ENCODE measurements at regions not wholly inside any gene's neighbourhood (a gene's known extent, or its start where the extent isn't known, plus 50 kb on each side); places are given as distances from the start of the nearest gene placed in this dataset.

DNA sequence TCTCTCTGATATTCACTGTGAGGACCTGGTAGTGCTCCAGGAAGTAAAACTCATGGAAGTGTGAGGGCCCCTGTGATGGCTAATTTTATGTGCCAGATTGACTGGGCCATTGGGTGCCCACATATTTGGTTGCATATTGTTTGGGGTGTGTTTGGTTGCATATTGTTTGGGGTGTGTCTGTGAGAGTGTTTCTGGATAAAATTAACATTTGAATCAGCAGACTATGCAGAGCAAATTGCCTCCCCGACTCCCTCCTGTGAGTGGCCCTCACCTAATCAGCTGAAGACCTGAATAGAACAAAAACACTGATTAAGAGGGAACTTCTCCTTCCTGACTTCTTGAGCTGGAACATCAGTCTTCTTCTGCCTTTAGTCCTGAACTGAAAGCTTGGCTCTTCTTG lies 173.3 kb upstream of the LINC00305 start:
- FAIRE-seq (no peak), DNase-seq (ENCODE audit: extremely low spot score, insufficient read length, low read depth) (no peak)

DNA sequence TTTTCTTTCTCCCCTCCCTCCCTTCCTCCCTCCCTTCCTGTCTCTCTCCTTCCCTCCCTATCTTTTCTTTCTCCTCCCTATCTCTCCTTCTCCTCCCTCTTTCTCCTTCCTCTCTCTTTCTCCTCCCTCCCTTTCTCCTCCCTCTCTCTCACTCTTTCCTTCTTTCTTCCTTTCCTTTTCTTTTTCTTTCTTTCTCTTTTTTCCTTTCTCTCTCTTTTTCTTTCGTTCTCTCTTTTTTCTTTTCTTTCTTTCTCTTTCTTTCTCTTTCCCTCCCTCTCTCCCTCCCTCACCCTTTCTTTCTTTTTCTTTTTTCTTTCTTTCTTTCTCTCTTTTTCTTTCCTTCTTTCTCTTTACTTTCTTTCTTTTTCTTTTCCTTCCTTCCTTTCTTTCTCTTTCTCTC lies 169.7 kb upstream of the LINC00305 start:
- FAIRE-seq, result no peak
- DNase-seq (ENCODE audit: extremely low spot score, insufficient read length, low read depth), result no peak

DNA sequence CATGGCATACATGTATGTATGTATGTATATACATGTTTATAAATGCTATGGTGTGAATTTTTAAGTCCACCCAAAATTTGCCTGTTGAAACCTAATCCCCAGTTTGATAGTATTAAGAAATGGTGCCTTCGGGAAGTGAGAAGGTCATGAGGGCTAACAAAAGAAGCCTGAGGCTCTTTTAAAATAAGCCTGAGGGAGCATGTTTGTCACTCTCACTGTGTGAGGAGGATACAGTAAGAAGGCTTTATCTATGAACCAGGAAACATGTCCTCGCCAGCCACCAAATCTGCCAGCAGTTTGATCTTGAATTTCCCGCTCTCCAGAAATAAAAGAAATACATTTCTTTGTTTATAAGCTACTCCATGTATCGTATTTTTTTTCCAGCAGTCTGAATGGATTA lies 163.0 kb upstream of the LINC00305 start:
- no peak for DNase-seq (ENCODE audit: extremely low spot score, insufficient read length, low read depth)

DNA sequence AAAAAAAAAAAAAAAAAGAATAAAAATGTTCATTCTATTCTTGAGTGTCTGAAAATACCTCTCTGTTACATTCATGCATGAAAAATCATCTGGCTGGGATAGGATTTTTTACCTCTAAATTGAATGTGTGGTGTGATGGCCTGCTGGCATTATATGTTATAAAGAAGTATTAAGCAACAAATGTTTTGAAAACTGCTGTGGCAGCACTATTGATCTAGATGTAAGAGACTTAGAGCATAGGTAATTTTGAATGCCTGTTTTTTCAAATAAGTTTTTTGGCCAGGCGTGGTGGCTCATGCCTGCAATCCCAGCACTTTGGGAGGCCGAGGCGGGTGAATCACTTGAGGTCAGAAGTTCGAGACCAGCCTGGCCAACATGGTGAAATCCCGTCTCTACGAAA lies 147.0 kb upstream of the LINC00305 start:
- no peak for DNase-seq (ENCODE audit: extremely low spot score, insufficient read length, low read depth)
- FAIRE-seq, result no peak

More for the DNA sequence above, 163.0 kb upstream of the LINC00305 start:
- no peak for FAIRE-seq

DNA sequence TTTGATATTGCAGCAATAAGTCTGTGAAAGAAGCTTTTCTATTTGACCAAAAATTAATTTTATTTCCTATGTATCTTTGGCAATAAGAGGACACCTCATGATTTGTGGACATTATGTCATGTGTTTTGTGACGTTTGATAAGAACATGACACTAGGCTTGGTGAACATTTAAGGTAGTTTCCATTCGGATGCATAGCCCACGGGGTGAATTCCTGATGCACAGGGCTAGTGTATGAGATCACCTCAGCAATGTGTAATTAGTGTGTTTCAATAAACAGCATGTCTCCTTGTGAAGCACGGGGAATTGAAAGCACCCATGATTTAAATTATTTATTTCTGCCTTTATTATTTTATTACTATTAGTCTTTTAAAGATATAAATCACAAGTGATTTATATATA lies 146.1 kb upstream of the LINC00305 start:
- DNase-seq (ENCODE audit: extremely low spot score, insufficient read length, low read depth), result no peak
- no peak for FAIRE-seq

DNA sequence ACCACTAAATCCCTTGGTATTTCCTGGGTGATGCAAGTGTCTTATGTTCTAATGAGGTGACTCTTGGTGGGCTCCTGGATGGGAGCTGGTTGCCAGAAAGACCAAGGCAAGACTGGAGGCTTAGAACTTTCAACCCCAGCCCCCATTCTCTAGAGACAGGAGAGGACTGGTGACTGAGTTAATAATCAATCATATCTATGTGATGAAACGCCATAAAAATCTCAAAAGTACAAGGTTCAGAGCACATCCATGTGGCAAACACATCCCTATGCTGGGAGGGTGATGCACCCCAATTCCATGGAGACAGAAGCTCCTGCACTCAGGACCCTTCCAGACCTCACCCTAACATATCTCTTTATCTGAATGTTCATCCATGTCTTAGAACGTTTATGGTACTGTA lies 139.5 kb upstream of the LINC00305 start:
- FAIRE-seq (no peak), DNase-seq (ENCODE audit: extremely low spot score, insufficient read length, low read depth) (no peak)

DNA sequence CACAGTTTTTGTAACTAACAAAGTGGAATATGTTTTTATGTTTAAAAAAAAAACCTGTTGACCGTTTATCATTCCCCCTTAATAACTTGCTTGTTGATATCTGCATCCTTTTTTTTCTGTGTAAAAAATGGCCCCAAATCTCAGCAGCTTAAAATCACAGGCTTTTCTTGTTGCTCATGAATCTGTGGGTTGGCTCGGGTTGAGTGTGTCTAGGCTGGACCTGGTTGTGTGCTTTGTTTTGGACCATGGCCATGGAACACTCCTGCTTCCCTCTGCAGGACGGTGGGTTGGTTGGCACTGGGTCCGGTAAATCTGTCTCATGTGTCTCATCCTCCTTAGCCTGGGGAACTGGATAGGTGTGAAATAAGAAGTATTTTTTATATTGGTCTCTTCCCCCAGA lies 139.0 kb upstream of the LINC00305 start:
- DNase-seq (ENCODE audit: extremely low spot score, insufficient read length, low read depth), result no peak
- no peak for FAIRE-seq

DNA sequence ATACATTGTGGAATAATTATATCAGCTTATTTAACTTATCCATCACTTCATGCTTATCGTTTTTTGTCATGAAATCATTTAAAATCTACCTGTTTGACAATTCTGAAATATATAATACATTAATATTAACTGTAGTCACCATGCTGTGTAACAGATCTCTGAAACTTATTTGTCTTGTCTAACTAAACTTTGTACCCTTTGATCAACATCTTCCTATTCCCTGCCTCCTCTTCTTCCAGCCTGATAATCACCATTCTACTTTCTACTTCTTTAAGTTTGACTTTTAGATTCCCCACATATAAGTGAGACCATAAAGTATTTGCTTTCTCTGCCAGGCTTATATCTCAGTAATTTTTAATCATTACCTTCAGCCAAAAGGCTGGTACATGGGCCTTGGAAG lies 134.2 kb upstream of the LINC00305 start:
- no peak for FAIRE-seq
- DNase-seq (ENCODE audit: extremely low spot score, insufficient read length, low read depth), result no peak

DNA sequence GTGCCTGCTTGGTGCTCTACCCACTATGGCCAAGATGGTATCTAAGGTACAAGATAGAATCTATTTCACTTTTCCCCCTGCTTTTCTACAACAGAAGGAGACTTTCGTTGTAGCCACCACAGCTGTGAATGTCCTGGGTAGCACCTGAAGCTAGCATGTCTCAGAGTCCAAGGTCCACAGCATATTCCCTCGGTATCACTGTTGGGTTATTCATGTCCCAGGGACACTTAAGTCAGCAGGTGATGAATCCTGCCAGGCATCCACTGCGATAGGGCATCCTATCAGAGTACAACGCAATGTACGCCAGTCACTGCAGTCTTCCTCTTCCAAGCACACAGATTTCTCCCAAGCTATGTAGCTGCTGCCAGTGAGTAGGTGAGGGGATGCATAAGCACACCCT lies 129.1 kb upstream of the LINC00305 start:
- DNase-seq (ENCODE audit: extremely low spot score, insufficient read length, low read depth), result no peak
- no peak for FAIRE-seq

DNA sequence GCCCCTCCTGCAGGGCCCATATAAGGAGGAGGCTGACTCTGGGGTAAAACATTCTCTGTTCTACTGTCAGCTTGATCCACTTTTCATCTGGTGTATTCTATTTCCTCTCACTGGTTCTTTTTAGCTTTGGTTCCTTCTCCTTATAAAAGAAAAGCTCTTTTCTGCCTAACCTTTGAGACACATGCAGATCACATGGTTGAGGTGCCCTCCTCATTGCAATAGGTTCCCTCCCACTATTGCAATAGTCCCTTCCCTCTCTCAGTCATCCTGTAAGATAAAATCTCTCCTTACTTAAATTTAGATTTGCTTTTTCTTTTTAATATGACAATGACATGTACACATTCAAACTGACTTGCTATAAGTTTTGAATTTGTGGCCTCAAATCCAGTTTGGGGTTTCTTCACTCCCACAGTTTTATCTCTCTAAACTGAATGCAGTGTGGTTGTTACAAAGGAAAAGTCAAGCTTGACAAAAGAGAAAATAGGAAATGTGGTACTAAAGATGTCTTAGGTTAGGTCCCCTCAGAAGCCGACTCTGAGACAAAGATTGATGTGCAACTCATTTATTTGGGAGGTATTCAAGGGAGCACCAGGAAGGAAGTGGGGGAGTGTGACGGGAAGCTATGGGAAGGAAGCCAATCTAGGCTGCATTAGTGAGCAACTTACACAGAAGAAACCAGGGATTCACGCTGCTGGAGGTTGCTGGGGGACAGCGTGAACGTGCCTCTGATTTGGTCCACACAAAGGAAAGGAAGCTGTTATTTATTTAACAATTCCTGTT lies 127.6 kb upstream of the LINC00305 start:
- FAIRE-seq, result no peak
- DNase-seq (ENCODE audit: extremely low spot score, insufficient read length, low read depth), result no peak

DNA sequence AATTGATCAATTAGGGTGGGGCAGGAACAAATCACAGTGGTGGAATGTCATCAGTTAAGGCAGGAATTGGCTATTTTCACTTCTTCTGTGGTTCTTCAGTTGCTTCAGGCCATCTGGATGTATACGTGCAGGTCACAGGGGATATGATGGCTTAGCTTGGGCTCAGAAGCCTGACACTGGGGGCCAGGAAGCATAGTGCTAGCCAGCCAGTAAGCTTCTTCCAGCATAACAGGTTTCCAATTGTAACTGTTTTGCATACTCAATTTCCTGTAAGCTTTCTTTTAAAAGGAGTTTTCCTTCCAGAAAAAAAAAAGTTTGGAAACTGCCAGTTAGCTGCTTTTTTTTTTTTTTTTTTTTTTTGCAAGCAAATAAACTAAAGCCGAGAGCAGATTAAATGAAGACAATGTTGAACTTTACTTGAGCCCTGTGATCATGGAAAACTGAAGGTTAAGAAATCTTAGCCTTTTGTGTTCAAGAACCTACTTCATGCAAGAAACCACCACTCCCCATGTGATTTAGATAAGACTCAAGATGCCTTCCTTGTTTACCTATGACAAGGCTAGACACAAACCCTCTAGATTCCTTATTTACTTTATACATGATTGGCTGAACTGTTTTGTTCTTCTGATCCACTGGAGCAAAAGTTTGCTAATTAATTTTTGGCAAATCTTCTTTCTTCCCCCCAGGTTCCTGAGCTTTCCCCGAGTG lies 126.9 kb upstream of the LINC00305 start:
- DNase-seq (ENCODE audit: extremely low spot score, insufficient read length, low read depth), result no peak
- FAIRE-seq, result no peak

DNA sequence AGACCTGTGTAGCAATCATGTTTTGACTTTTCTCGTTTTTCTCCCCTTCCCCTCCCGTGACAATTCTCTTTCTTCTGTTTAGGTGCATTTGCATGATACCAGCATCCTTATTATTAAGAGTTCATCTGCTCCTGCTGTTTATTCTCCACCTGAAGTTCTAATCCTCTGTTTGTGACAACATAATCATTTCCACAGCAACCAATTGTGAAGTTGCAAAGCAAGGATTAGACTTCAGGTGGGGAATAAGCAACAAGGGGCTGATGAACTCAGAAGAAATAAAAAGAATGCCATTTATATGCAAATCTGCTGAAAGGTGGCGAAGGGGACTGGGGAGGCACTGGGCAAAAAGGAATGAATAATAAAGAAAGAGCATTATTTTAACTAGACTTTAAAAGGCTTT lies 124.8 kb upstream of the LINC00305 start:
- no peak for DNase-seq (ENCODE audit: extremely low spot score, insufficient read length, low read depth)
- FAIRE-seq, result no peak

DNA sequence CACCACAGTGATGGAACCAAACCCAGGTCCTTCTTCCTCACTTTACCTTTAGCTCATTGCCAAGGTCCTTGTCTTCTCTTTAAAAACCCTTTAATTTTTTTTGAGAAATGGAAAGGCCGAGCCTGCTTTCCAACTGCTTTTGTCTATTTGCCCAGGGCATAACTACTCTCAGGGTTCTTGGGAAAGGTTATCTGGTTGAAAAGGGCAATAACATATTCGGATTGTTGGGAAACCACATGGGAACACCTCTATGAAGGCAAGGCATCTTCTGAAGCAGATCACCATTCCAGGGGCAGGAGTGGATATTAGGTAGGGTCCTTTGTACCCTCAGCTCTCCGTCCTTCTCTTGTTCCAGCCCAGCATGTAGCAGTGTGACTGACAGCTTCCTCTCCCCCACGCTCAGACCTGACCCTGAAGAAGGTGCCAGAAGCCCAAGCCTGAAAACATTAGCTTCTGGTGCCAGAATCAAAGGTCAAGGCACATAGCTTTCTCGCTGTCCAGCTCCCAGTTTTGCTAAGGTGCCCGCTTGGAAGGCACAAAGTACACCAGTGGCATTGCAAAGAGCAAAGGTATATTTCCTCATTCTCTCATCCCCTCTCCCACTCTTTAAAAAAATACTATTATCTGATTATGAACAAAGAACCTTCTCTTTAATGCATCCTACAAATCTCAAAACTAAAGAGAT lies 123.2 kb upstream of the LINC00305 start:
- FAIRE-seq, result no peak
- DNase-seq (ENCODE audit: extremely low spot score, insufficient read length, low read depth), result no peak

DNA sequence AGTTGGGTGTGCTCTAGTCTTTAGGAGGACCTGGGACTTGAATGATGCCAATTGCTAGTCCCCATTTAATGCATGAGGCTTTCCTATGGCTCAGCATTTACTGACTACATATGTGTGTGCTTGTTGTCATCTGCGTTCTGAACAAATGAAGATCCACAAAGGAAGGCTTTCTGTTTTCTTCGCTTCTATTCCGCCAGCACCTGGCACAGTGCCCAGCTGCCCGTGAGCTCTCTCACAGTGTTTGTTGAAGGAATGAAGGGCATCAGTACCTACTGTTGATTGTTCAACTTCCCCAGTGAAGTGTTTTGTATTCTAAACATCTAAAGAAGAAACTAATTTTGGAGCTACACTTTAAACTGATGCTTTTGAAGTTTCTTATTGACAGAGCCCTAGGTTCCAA lies 122.4 kb upstream of the LINC00305 start:
- DNase-seq (ENCODE audit: extremely low spot score, insufficient read length, low read depth), result no peak
- FAIRE-seq, result no peak

DNA sequence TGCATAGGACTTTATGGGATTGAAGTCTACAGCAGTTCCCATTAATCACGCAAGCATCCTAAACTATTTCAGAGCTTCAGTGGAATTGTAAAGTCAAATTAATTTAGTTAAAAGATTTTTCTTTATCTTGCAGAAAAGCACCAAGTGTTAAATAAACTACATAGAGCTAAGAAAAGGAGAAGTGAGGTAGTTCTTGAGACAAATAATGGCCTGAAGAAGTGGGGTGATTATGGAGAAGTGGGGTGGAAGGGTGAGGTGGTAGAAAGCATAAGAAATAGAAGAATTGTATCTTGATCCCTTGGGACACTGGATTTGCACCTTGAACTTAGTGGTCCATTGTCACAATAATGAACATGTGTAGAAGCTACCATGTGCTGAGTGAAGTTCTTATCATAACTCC lies 121.7 kb upstream of the LINC00305 start:
- no peak for FAIRE-seq

DNA sequence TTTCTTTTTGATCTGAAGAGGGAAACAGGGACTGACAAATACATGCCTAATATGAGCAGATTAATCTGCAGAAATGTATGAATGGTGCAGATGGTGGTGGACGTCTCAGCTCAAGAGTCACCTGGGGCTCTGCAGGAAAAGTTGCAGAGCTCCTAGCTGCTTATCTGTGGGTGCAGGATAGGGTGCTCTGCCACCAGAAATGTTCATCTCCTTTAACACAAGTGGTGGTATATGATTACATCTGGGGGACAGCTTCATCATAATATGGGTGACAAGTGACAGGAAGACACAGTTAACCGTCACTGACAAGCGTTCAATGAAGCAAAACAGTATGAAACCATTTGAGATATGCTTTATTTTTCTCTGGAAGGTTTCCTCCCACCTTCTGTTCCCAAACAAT lies 121.2 kb upstream of the LINC00305 start:
- DNase-seq (ENCODE audit: extremely low spot score, insufficient read length, low read depth) (no peak), FAIRE-seq (no peak)

More for the DNA sequence above, 121.7 kb upstream of the LINC00305 start:
- DNase-seq (ENCODE audit: extremely low spot score, insufficient read length, low read depth), result no peak

DNA sequence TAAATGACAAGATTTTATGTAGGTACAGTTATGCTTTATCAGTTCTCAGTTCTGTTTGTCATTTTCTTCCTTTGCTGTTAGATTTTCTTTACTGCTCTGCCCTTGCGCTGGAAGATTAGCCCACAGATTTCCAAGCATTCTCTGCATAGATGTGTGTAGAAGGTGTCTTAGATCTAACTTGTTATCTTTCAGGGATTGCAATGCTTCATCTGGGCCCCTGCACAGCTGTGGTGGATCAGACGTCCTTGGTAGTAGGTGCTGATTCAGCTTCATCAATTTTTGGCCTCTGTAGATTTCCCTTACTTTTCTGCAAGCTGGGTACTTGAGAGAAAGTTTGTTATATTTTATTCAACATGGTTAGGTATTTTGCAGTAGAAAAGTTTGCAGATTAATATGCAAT lies 115.3 kb upstream of the LINC00305 start:
- FAIRE-seq (no peak), DNase-seq (ENCODE audit: extremely low spot score, insufficient read length, low read depth) (no peak)

DNA sequence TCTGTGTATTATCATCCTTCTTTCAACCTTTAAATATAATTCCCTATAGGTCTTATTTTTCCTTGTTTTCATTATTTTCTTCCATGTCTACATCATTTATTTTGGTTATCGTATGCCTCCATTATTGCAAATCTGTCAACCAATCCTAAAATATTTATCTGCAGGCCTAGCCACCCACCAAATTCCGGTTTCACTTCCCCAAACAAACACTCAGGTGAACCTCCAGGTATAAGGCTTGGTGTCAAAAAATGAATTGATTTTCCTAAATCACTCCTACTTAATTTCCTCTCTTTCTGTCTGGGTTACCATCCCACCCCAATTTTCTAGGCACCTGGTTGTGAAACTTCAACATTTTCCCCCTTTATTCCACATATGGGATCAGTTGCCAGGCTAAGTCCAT lies 111.9 kb upstream of the LINC00305 start:
- FAIRE-seq (no peak), DNase-seq (ENCODE audit: extremely low spot score, insufficient read length, low read depth) (no peak)

DNA sequence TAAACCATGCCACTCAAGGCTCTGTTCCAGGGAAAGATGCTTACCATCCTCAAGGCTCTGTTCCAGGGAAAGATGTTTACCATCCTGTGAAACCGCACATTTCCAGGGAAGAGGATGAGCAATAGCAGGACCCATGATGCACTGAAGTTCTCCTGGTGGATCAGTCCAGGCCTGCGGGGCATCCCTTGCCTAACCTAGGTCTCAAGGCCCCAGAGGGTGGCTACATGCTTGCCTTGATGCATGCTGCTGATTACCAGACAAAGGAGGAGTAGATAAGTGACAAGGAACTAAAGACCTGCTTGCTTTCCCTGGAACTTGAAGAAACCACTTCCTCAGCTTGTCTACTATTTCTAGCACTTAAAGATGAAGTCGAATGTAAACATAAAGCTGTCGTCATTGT lies 111.0 kb upstream of the LINC00305 start:
- FAIRE-seq (no peak), DNase-seq (ENCODE audit: extremely low spot score, insufficient read length, low read depth) (no peak)

DNA sequence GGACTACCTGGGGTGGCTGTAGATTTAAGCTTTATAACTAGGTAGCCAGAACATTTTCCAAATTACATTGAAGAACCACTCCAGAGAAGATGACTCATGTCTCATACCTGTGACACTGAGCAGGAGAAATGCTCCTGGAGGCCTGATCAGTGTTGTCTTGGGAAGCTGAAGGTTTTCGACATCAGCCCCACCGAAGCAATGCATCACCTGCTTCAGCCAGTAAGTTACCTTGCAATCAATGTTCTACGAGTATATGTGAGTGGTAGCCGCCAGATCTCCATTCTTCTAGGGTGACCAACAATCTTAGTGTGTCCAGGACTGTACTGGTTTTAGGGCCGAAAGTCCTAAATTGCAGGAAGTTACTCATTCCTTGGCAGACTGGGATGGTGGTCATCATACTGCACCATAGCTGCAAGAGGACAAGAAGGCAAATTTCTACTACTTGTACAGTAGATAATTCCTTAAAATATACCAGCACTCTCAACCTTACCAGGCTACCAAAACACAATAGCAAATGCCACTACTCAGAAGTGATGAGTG lies 109.3 kb upstream of the LINC00305 start:
- FAIRE-seq, result no peak

More for the DNA sequence above, 109.3 kb upstream of the LINC00305 start:
- no peak for DNase-seq (ENCODE audit: extremely low spot score, insufficient read length, low read depth)

Measured in GM18507 (cell line).